ENCODE measurements at regions not wholly inside any gene's neighbourhood (a gene's known extent, or its start where the extent isn't known, plus 50 kb on each side); places are given as distances from the start of the nearest gene placed in this dataset.

DNA sequence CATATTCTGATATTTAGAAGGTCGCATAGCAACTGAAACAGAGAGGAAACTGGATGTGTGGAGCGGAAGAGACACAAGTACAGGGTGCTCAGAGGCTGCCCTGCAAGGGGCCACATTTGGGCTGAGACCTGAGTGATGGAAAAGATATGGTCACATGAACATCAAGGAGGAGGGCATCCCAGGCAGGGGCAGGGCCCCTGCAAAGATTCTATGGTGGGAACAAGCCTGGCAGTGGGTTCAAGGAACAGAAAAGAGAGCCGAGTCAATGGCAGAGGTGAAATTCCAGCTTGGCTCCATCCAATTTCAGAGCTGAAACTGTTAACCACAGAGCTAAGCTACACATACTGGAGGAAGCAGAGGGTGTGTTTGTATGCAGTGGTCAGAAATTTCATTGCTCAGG lies 227.7 kb downstream of the PRDM2 start:
- FAIRE-seq = no peak
- 81 to 90% (median 88%) methylated on average over 3 of the region's 3 CpGs for WGBS, 3 donors
- Histone ChIP-seq H3K9me3 (ENCODE audit: control insufficient read depth in 2 of 2, insufficient read depth in 1 of 2, low read depth in 1 of 2, low read length in 1 of 2) (no peaks in the 10 kb centered on the region), H3K27ac (ENCODE audit: low read depth in 1 of 3, low read length in 2 of 3) (no peak overlapping the region), H3K36me3 (ENCODE audit: control insufficient read depth in 3 of 3, insufficient read depth in 2 of 3, low read depth in 1 of 3, low read length in 3 of 3) (no peaks in the 10 kb centered on the region), H3K4me3 (ENCODE audit: low read depth in 1 of 3, low read length in 3 of 3) (no peak overlapping the region), H3K27me3 (ENCODE audit: control insufficient read depth in 3 of 3, insufficient read depth in 3 of 3, low read length in 3 of 3) (peaks cover 0 to 2% (median 0%) of the 10 kb centered on the region in 3 donors), H3K4me1 (ENCODE audit: control insufficient read depth in 3 of 3, insufficient read depth in 2 of 3, low read depth in 1 of 3, low read length in 2 of 3) (no peaks in the 10 kb centered on the region)
- DNase-seq = no peak

DNA sequence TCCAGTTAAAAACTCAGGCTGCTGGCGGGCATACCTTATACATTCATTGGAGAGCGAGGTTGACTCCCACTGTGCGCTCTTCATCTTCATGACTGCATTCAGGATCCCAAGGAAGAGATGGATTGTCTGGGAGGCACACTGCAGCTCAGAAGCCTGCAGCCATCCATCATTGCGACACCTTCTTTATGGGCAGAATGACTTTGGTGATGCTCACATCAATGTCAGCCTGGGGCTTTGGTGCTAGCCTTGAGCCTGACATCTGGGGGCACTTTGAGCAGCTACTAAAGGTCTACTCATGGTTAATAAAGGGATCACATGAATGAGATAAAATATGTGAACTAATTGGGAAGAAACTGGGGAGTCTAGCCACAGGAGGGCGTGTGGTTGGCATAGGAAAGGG lies 229.3 kb downstream of the PRDM2 start:
- Histone ChIP-seq H3K27ac (ENCODE audit: low read depth in 1 of 3, low read length in 2 of 3) (no peak overlapping the region), H3K36me3 (ENCODE audit: control insufficient read depth in 3 of 3, insufficient read depth in 2 of 3, low read depth in 1 of 3, low read length in 3 of 3) (no peaks in the 10 kb centered on the region), H3K9me3 (ENCODE audit: control insufficient read depth in 2 of 2, insufficient read depth in 1 of 2, low read depth in 1 of 2, low read length in 1 of 2) (no peaks in the 10 kb centered on the region), H3K27me3 (ENCODE audit: control insufficient read depth in 3 of 3, insufficient read depth in 3 of 3, low read length in 3 of 3) (peaks cover 0 to 2% (median 0%) of the 10 kb centered on the region in 3 donors), H3K4me1 (ENCODE audit: control insufficient read depth in 3 of 3, insufficient read depth in 2 of 3, low read depth in 1 of 3, low read length in 2 of 3) (no peaks in the 10 kb centered on the region), H3K4me3 (ENCODE audit: low read depth in 1 of 3, low read length in 3 of 3) (no peak overlapping the region)
- WGBS, 3 donors = 69 to 72% (median 71%) methylated on average over 5 of the region's 5 CpGs
- DNase-seq = no peak
- no peak for FAIRE-seq

DNA sequence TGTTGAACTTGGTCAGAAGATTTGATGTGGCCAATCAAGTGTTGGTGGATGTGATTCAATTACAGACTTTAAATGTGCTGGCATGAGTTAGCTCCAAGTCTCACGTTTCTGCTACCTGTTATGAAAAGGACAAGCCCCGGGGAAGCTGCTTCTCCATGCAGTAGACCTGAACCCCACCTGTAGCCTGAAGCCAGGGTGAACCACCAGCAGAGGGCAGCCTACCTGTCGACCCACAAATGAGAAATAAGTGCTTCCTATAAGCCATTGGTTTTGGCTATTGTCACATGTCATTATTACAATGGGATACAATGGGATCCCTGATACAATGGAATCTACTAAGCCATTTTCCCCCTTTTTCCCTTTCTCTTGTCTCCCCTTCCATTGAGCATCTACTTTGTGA lies 230.2 kb downstream of the PRDM2 start:
- Histone ChIP-seq H3K36me3 (ENCODE audit: control insufficient read depth in 3 of 3, insufficient read depth in 2 of 3, low read depth in 1 of 3, low read length in 3 of 3) (no peaks in the 10 kb centered on the region), H3K9me3 (ENCODE audit: control insufficient read depth in 2 of 2, insufficient read depth in 1 of 2, low read depth in 1 of 2, low read length in 1 of 2) (no peaks in the 10 kb centered on the region), H3K27me3 (ENCODE audit: control insufficient read depth in 3 of 3, insufficient read depth in 3 of 3, low read length in 3 of 3) (peaks cover 0 to 2% (median 0%) of the 10 kb centered on the region in 3 donors), H3K27ac (ENCODE audit: low read depth in 1 of 3, low read length in 2 of 3) (no peak overlapping the region), H3K4me1 (ENCODE audit: control insufficient read depth in 3 of 3, insufficient read depth in 2 of 3, low read depth in 1 of 3, low read length in 2 of 3) (no peaks in the 10 kb centered on the region), H3K4me3 (ENCODE audit: low read depth in 1 of 3, low read length in 3 of 3) (no peak overlapping the region)
- 36 to 55% (median 51%) methylated on average over 3 of the region's 3 CpGs for WGBS, 3 donors
- FAIRE-seq = no peak
- DNase-seq = peak; percentile 16 to 25

DNA sequence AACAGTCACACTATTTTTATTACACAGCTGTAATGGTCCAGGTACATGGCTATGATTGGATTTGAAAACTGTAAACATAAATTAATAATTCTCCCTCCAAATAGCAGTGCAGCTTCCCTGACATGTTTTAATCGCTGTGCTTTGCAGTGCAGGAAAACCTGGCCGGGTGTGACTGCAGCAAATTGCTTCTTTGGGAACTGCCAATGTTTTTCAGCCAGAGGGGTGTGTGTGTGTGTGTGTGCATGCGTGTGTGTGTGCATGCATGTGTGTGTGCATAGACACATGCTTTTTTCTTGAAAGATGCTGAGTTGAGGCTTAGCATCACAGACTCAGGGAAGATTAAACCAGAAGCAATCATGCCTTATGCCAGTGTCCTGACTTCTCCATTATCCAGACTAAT lies 231.2 kb downstream of the PRDM2 start:
- no peak overlapping the region for H3K4me3 ChIP-seq (ENCODE audit: low read depth in 1 of 3, low read length in 3 of 3)
- H3K27ac ChIP-seq (ENCODE audit: low read depth in 1 of 3, low read length in 2 of 3) = no peak overlapping the region
- no peaks in the 10 kb centered on the region for H3K9me3 ChIP-seq (ENCODE audit: control insufficient read depth in 2 of 2, insufficient read depth in 1 of 2, low read depth in 1 of 2, low read length in 1 of 2)
- H3K36me3 ChIP-seq (ENCODE audit: control insufficient read depth in 3 of 3, insufficient read depth in 2 of 3, low read depth in 1 of 3, low read length in 3 of 3) = no peaks in the 10 kb centered on the region
- FAIRE-seq (no peak), DNase-seq (no peak)
- no peaks in the 10 kb centered on the region for H3K4me1 ChIP-seq (ENCODE audit: control insufficient read depth in 3 of 3, insufficient read depth in 2 of 3, low read depth in 1 of 3, low read length in 2 of 3)
- 48 to 68% (median 50%) methylated on average over 3 of the region's 3 CpGs for WGBS, 3 donors
- H3K27me3 ChIP-seq (ENCODE audit: control insufficient read depth in 3 of 3, insufficient read depth in 3 of 3, low read length in 3 of 3) = peaks cover 0 to 2% (median 0%) of the 10 kb centered on the region in 3 donors

DNA sequence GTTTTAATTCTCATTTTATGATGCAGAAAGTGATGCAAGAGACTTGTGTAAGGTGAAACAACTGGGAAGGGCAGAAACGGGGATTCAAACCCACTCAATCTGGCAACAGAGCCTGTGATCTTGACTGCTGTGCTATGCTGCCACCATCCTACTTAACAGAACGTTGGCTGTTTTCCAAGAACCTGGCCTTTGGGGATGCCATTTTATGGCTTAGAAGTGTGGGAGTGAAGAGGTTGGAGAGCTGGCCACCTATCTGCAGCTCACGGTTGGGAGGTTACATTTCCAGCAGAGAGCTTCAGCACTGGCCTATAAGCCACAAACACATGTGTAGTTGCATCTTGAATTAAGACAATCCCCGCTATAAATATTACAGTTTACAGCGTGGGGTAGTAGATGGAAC lies 235.3 kb downstream of the PRDM2 start:
- Histone ChIP-seq H3K27ac (ENCODE audit: low read depth in 1 of 3, low read length in 2 of 3) (no peak overlapping the region), H3K9me3 (ENCODE audit: control insufficient read depth in 2 of 2, insufficient read depth in 1 of 2, low read depth in 1 of 2, low read length in 1 of 2) (peaks cover 0 to 8% of the 10 kb centered on the region in 2 donors), H3K27me3 (ENCODE audit: control insufficient read depth in 3 of 3, insufficient read depth in 3 of 3, low read length in 3 of 3) (peaks cover 0 to 2% (median 0%) of the 10 kb centered on the region in 3 donors), H3K4me3 (ENCODE audit: low read depth in 1 of 3, low read length in 3 of 3) (no peak overlapping the region), H3K36me3 (ENCODE audit: control insufficient read depth in 3 of 3, insufficient read depth in 2 of 3, low read depth in 1 of 3, low read length in 3 of 3) (no peaks in the 10 kb centered on the region), H3K4me1 (ENCODE audit: control insufficient read depth in 3 of 3, insufficient read depth in 2 of 3, low read depth in 1 of 3, low read length in 2 of 3) (no peaks in the 10 kb centered on the region)
- 72 to 77% (median 75%) methylated on average over 5 of the region's 5 CpGs for WGBS, 3 donors
- no peak for DNase-seq
- FAIRE-seq = no peak

DNA sequence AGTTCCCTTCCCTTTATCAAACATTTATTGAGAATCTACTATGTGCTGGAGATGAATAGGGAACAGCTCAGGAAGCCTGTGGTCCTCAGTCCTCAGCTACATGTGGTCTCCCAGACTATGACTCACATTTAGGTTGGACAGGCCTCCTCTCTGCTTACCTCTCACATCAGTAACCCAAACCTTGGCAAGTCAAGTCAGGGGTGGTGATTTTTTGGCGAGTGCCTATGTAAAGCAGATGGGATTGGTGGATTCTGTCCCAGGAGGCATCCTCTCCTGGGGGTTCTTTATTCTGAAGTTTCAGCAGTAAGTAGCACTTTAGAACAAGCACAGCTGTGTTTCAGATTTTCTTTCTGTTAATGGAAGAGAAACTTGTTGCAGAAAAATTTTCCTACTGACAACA lies 241.3 kb downstream of the PRDM2 start:
- peaks cover 0 to 11% of the 10 kb centered on the region in 2 donors for H3K9me3 ChIP-seq (ENCODE audit: control insufficient read depth in 2 of 2, insufficient read depth in 1 of 2, low read depth in 1 of 2, low read length in 1 of 2)
- no peaks in the 10 kb centered on the region for H3K36me3 ChIP-seq (ENCODE audit: control insufficient read depth in 3 of 3, insufficient read depth in 2 of 3, low read depth in 1 of 3, low read length in 3 of 3)
- H3K27ac ChIP-seq (ENCODE audit: low read depth in 1 of 3, low read length in 2 of 3) = no peak overlapping the region
- 77 to 95% (median 84%) methylated on average over 1 of the region's 1 CpG for WGBS, 3 donors
- DNase-seq (no peak), FAIRE-seq (no peak)
- H3K4me3 ChIP-seq (ENCODE audit: low read depth in 1 of 3, low read length in 3 of 3) = no peak overlapping the region
- H3K27me3 ChIP-seq (ENCODE audit: control insufficient read depth in 3 of 3, insufficient read depth in 3 of 3, low read length in 3 of 3) = no peaks in the 10 kb centered on the region
- no peaks in the 10 kb centered on the region for H3K4me1 ChIP-seq (ENCODE audit: control insufficient read depth in 3 of 3, insufficient read depth in 2 of 3, low read depth in 1 of 3, low read length in 2 of 3)

DNA sequence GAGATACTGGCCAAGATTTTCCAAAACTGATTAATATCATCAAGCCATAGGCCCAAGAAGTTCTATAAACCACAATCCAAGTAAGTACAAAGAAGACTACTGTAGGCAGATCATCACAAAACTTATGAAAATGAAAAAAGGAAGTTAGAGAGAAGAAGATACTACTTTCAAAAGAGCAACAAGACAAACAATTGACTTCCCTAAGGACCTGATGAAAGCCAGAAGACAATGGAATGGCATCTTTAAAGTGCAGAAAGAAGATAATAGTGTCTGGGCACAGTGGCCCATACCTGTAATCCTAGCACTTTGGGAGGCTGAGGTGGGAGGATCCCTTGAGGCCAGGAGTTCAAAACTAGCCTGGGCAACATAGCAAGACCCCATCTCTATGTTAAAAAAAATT lies 243.1 kb downstream of the PRDM2 start:
- peaks cover 0 to 11% of the 10 kb centered on the region in 2 donors for H3K9me3 ChIP-seq (ENCODE audit: control insufficient read depth in 2 of 2, insufficient read depth in 1 of 2, low read depth in 1 of 2, low read length in 1 of 2)
- no peak for FAIRE-seq
- no peak for DNase-seq
- H3K4me3 ChIP-seq (ENCODE audit: low read depth in 1 of 3, low read length in 3 of 3) = no peak overlapping the region
- peaks cover 0 to 1% (median 0%) of the 10 kb centered on the region in 3 donors for H3K27me3 ChIP-seq (ENCODE audit: control insufficient read depth in 3 of 3, insufficient read depth in 3 of 3, low read length in 3 of 3)
- no peaks in the 10 kb centered on the region for H3K36me3 ChIP-seq (ENCODE audit: control insufficient read depth in 3 of 3, insufficient read depth in 2 of 3, low read depth in 1 of 3, low read length in 3 of 3)
- no peak overlapping the region for H3K27ac ChIP-seq (ENCODE audit: low read depth in 1 of 3, low read length in 2 of 3)
- H3K4me1 ChIP-seq (ENCODE audit: control insufficient read depth in 3 of 3, insufficient read depth in 2 of 3, low read depth in 1 of 3, low read length in 2 of 3) = no peaks in the 10 kb centered on the region

DNA sequence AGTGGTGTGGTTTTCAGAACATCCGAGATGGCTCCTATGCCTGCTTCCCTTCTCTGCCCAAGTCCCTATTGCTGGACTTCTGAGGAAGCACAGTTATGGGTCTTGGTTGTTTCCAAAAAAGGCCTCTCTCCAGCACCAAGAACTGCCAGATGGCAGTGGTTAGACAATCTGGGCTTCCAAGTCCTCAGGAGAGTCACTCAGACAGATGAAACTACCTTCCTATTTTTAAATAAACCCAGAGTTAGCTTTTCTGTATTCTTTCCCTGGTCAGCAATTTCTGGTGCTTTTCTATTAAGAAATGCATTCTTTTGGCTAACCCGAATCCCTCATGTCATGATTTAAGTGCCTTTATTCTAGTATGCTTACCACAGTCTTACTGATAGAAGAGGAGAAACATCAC lies 245.9 kb downstream of the PRDM2 start:
- DNase-seq = no peak

DNA sequence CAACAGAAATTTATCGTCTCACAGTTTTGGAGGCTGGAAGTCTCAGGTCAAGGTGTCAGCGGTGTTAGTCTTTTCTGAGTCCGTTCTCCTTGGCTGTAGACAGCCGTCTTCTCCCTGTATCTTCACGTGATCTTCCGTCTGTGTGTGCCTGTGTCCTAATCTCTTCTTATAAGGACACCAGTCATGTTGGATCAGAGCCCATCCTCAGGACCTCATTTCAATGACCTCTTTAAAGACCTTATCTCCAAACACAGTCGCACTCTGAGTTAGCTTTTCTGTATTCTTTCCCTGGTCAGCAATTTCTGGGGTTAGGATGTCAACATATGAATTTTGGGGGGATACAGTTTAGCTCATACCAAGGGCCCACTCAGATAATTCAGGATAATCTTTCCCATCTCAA lies 247.7 kb downstream of the PRDM2 start:
- peaks cover 0 to 4% (median 0%) of the 10 kb centered on the region in 3 donors for H3K27me3 ChIP-seq (ENCODE audit: control insufficient read depth in 3 of 3, insufficient read depth in 3 of 3, low read length in 3 of 3)
- no peaks in the 10 kb centered on the region for H3K9me3 ChIP-seq (ENCODE audit: control insufficient read depth in 2 of 2, insufficient read depth in 1 of 2, low read depth in 1 of 2, low read length in 1 of 2)
- H3K4me3 ChIP-seq (ENCODE audit: low read depth in 1 of 3, low read length in 3 of 3) = no peak overlapping the region
- no peak for DNase-seq
- no peaks in the 10 kb centered on the region for H3K36me3 ChIP-seq (ENCODE audit: control insufficient read depth in 3 of 3, insufficient read depth in 2 of 3, low read depth in 1 of 3, low read length in 3 of 3)
- H3K27ac ChIP-seq (ENCODE audit: low read depth in 1 of 3, low read length in 2 of 3) = no peak overlapping the region
- no peak for FAIRE-seq
- no peaks in the 10 kb centered on the region for H3K4me1 ChIP-seq (ENCODE audit: control insufficient read depth in 3 of 3, insufficient read depth in 2 of 3, low read depth in 1 of 3, low read length in 2 of 3)
- 92 to 93% (median 92%) methylated on average over 7 of the region's 7 CpGs for WGBS, 3 donors

More for the DNA sequence above, 245.9 kb downstream of the PRDM2 start:
- 84 to 93% (median 87%) methylated on average over 2 of the region's 2 CpGs for WGBS, 3 donors
- H3K27me3 ChIP-seq (ENCODE audit: control insufficient read depth in 3 of 3, insufficient read depth in 3 of 3, low read length in 3 of 3) = peaks cover 0 to 1% (median 0%) of the 10 kb centered on the region in 3 donors
- H3K4me3 ChIP-seq (ENCODE audit: low read depth in 1 of 3, low read length in 3 of 3) = no peak overlapping the region
- no peaks in the 10 kb centered on the region for H3K4me1 ChIP-seq (ENCODE audit: control insufficient read depth in 3 of 3, insufficient read depth in 2 of 3, low read depth in 1 of 3, low read length in 2 of 3)
- H3K9me3 ChIP-seq (ENCODE audit: control insufficient read depth in 2 of 2, insufficient read depth in 1 of 2, low read depth in 1 of 2, low read length in 1 of 2) = peaks cover 0 to 3% of the 10 kb centered on the region in 2 donors
- no peaks in the 10 kb centered on the region for H3K36me3 ChIP-seq (ENCODE audit: control insufficient read depth in 3 of 3, insufficient read depth in 2 of 3, low read depth in 1 of 3, low read length in 3 of 3)
- H3K27ac ChIP-seq (ENCODE audit: low read depth in 1 of 3, low read length in 2 of 3) = no peak overlapping the region
- no peak for FAIRE-seq

Data from small intestine (tissue), 7 donors.